SK-N-SH (cell line): ENCODE measurements at regions not wholly inside any gene's neighbourhood (a gene's known extent, or its start where the extent isn't known, plus 50 kb on each side); places are given as distances from the start of the nearest gene placed in this dataset.

Source experiments
- CTCF ChIA-PET: fragments of 300-600, 350-600 bp; formaldehyde crosslinking; extraction: SDS; loops from one replicate; lab custom pipeline; 2021; lab: Yijun Ruan, JAX
- POLR2A ChIA-PET: fragments of 350-600 bp; sonication (Branson Sonifier 250); formaldehyde crosslinking; extraction: SDS; loops from one replicate; lab custom pipeline; 2020; ENCODE audit warnings: antibody characterized with exemption, inconsistent platforms; lab: Yijun Ruan, JAX
- DNase-seq: peaks from one replicate; pipeline ENCODE4 v3.0.0; 2012
- H2AFZ ChIP-seq: fragments of 200-600 bp; sonication (generic); 2 replicates; pipeline ENCODE4 v1.8.1; 2016; ENCODE audit warnings: antibody characterized with exemption, mild to moderate bottlenecking, low read depth
- H3F3A ChIP-seq: fragments of 200-600 bp; sonication (generic); replicated peaks from 2 replicates; pipeline ENCODE3; 2016; ENCODE audit warnings: antibody characterized with exemption, mild to moderate bottlenecking; ENCODE audit not compliant: insufficient read depth
- H3K27ac ChIP-seq, 2 experiments: fragments of 200-500 bp in 1 of 2; fragments of 200-600 bp in 1 of 2; sonication (Bioruptor generic) in 1 of 2; sonication (generic), shearing (Covaris generic) in 1 of 2; 2 replicates each; pipeline versions ENCODE4 v1.5.1 to v1.6.1; 2014 to 2016; ENCODE audit warnings: low read depth in 2 of 2, inconsistent platforms in 1 of 2, low read length in 1 of 2, mild to moderate bottlenecking in 1 of 2, mixed read lengths in 1 of 2
- H3K27me3 ChIP-seq: fragments of 200-600 bp; sonication (generic), shearing (Covaris generic); 2 replicates; pipeline ENCODE4 v1.6.1; 2016; ENCODE audit warnings: mixed run types; ENCODE audit not compliant: insufficient read depth
- H3K36me3 ChIP-seq, 2 experiments: fragments of 200-500 bp in 1 of 2; fragments of 200-600 bp in 1 of 2; sonication (Bioruptor generic) in 1 of 2; sonication (generic) in 1 of 2; replicated peaks in 1 of 2; 2 replicates each; pipeline versions ENCODE3 to v1.5.1; 2014 to 2016; ENCODE audit warnings: low read length in 1 of 2, mild to moderate bottlenecking in 1 of 2; ENCODE audit not compliant: insufficient read depth in 2 of 2, control insufficient read depth in 1 of 2
- H3K4me1 ChIP-seq, 2 experiments: fragments of 200-500 bp in 1 of 2; fragments of 200-600 bp in 1 of 2; sonication (Bioruptor generic) in 1 of 2; sonication (generic), shearing (Covaris generic) in 1 of 2; 2 replicates each; pipeline versions ENCODE4 v1.5.1 to v1.6.1; 2014 to 2016; ENCODE audit warnings: low read depth in 1 of 2, low read length in 1 of 2, mixed run types in 1 of 2; ENCODE audit not compliant: insufficient read depth in 2 of 2, control insufficient read depth in 1 of 2
- H3K4me2 ChIP-seq: fragments of 200-600 bp; sonication (generic), shearing (Covaris generic); 2 replicates; pipeline ENCODE4 v1.6.1; 2017; ENCODE audit warnings: mixed run types
- H3K4me3 ChIP-seq, 2 experiments: fragments of 200-500 bp in 1 of 2; fragments of 200-600 bp in 1 of 2; sonication (Bioruptor generic) in 1 of 2; sonication (generic), shearing (Covaris generic) in 1 of 2; 2 replicates each; pipeline versions ENCODE4 v1.5.1 to v1.8.1; 2014 to 2016; ENCODE audit warnings: low read depth in 2 of 2, inconsistent platforms in 1 of 2, low read length in 1 of 2, mild to moderate bottlenecking in 1 of 2, mixed read lengths in 1 of 2, moderate library complexity in 1 of 2
- H3K79me2 ChIP-seq: fragments of 200-600 bp; sonication (generic); 2 replicates; pipeline ENCODE4 v1.8.1; 2017; ENCODE audit warnings: mild to moderate bottlenecking; ENCODE audit not compliant: insufficient read depth
- H3K9ac ChIP-seq: fragments of 200-600 bp; sonication (generic); 2 replicates; pipeline ENCODE4 v1.6.1; 2017; ENCODE audit warnings: mixed run types
- H3K9me2 ChIP-seq: fragments of 200-600 bp; sonication (generic); 2 replicates; pipeline ENCODE4 v1.6.1; 2017; ENCODE audit warnings: mixed run types
- H3K9me3 ChIP-seq: fragments of 200-600 bp; sonication (generic); 2 replicates; pipeline ENCODE4 v1.6.1; 2017; ENCODE audit warnings: mixed run types, mild to moderate bottlenecking, moderate library complexity
- H4K20me1 ChIP-seq: fragments of 200-600 bp; sonication (generic); 2 replicates; pipeline ENCODE4 v1.6.1; 2017; ENCODE audit warnings: mild to moderate bottlenecking, mixed run types; ENCODE audit not compliant: insufficient read depth
- CHD2 ChIP-seq: fragments of 150-350 bp; IDR thresholded peaks from 2 replicates; pipeline ENCODE4 v1.6.1; 2018; ENCODE audit warnings: low read length; ENCODE audit not compliant: partially characterized antibody
- ELF1 ChIP-seq: IDR thresholded peaks from 2 replicates; pipeline ENCODE4 v1.4.0; 2012
- FOSL2 ChIP-seq: IDR thresholded peaks from 2 replicates; pipeline ENCODE4 v1.4.0; 2012; ENCODE audit warnings: low read depth, mild to moderate bottlenecking, moderate library complexity, borderline replicate concordance
- NFIC ChIP-seq: IDR thresholded peaks from 2 replicates; pipeline ENCODE4 v1.4.0; 2012; ENCODE audit warnings: borderline replicate concordance
- POLR2AphosphoS5 ChIP-seq: IDR thresholded peaks from 2 replicates; pipeline ENCODE4 v1.6.1; 2012; ENCODE audit warnings: low read depth, low read length
- RAD21 ChIP-seq: IDR thresholded peaks from 2 replicates; pipeline ENCODE4 v1.6.1; 2012; ENCODE audit warnings: mild to moderate bottlenecking, low read length
- RCOR1 ChIP-seq: fragments of 150-350 bp; IDR thresholded peaks from 2 replicates; pipeline ENCODE4 v1.6.1; 2017; ENCODE audit warnings: antibody characterized with exemption, low read length
- RFX5 ChIP-seq: IDR thresholded peaks from 2 replicates; pipeline ENCODE4 v1.6.1; 2012; ENCODE audit warnings: mild to moderate bottlenecking, improper control_type of control experiment, low read length
- RXRA ChIP-seq: IDR thresholded peaks from 2 replicates; pipeline ENCODE4 v1.4.0; 2012; ENCODE audit warnings: low read depth, mild to moderate bottlenecking, borderline replicate concordance
- SIN3A ChIP-seq: IDR thresholded peaks from 2 replicates; pipeline ENCODE4 v1.6.1; 2012; ENCODE audit warnings: low read depth, mild to moderate bottlenecking, low read length, moderate library complexity, borderline replicate concordance
- SMC3 ChIP-seq: IDR thresholded peaks from 2 replicates; pipeline ENCODE4 v1.6.1; 2012; ENCODE audit warnings: low read depth, low read length, improper control_type of control experiment
- TAF1 ChIP-seq: IDR thresholded peaks from 2 replicates; pipeline ENCODE4 v1.6.1; 2012; ENCODE audit warnings: low read depth, mild to moderate bottlenecking, low read length, moderate library complexity, borderline replicate concordance
- TCF12 ChIP-seq: IDR thresholded peaks from 2 replicates; pipeline ENCODE4 v1.4.0; 2012
- TEAD4 ChIP-seq: IDR thresholded peaks from 2 replicates; pipeline ENCODE4 v1.4.0; 2012; ENCODE audit warnings: mild to moderate bottlenecking, borderline replicate concordance; ENCODE audit not compliant: insufficient read depth
- YY1 ChIP-seq: IDR thresholded peaks from 2 replicates; pipeline ENCODE4 v1.4.0; 2012; ENCODE audit warnings: low read depth, mild to moderate bottlenecking
- WGBS: methylation state at CpG from one replicate; pipeline ENCODE4 v1.1.6; 2017; ENCODE audit warnings: low lambda C conversion rate; 5-methylcytosine and 5-hydroxymethylcytosine counted together
- TF ChIP-seq, protein P1 (sequence below): fragments of 150-350 bp; IDR thresholded peaks from 2 replicates; pipeline ENCODE4 v1.6.1; 2016; ENCODE audit warnings: mild to moderate bottlenecking, low read depth, low read length
- TF ChIP-seq, protein P2 (sequence below): IDR thresholded peaks from 2 replicates; pipeline ENCODE4 v1.6.1; 2012; ENCODE audit warnings: mild to moderate bottlenecking, low read depth, low read length, moderate library complexity

DNA sequence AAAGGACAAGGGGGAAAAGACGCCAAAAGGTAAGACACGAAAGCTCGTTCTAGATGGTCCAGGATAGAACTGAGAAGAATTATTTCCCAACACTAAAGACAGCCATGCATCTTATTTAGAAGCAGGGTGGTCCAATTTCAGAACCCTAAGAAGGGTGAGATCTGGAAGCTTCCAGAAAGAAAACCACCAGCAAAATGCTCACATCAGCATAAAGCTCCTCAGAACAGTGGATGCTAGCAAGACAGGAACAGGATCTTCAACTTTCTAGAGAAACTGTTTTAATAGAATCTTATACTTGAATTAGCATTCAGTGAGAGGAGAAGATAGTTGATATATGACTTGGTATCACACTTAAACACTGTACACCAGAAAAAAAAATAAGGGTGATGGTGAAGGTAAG is 101.5 kb downstream of the ZFP64 start:
- ChIA-PET CTCF (interaction anchor here (1.0 to 1.2 kb wide), 2 partner anchors 38 to 450 kb away, joined by 3 read pairs; no protein-coding TSS in a partner anchor), POLR2A (no interaction called here)
- Histone ChIP-seq H2AFZ (no peak overlapping the region), H3K9ac (no peak overlapping the region), H3K27me3 (no peaks in the 10 kb centered on the region), H3K4me3 (no peak overlapping the region), H3K79me2 (no peaks in the 10 kb centered on the region), H4K20me1 (no peaks in the 10 kb centered on the region), H3F3A (no peaks in the 10 kb centered on the region), H3K36me3 (peaks cover 0 to 10% of the 10 kb centered on the region in 2 experiments), H3K4me1 (no peaks in the 10 kb centered on the region), H3K4me2 (no peak overlapping the region), H3K9me2 (no peaks in the 10 kb centered on the region), H3K27ac (no peak overlapping the region), H3K9me3 (peaks cover 7% of the 10 kb centered on the region; the same call in 1 of the 2 replicates)
- TF ChIP-seq YY1: no peak
- TF ChIP-seq NFIC: no peak
- no peak for TF ChIP-seq RXRA
- no peak for TF ChIP-seq FOSL2
- TF ChIP-seq TCF12: no peak
- no peak for TF ChIP-seq TAF1
- TF ChIP-seq CHD2: no peak
- no peak for TF ChIP-seq RAD21
- TF ChIP-seq SIN3A: no peak
- TF ChIP-seq RFX5: no peak
- DNase-seq: no peak
- 96% methylated on average over 3 of the region's 3 CpGs for WGBS

DNA sequence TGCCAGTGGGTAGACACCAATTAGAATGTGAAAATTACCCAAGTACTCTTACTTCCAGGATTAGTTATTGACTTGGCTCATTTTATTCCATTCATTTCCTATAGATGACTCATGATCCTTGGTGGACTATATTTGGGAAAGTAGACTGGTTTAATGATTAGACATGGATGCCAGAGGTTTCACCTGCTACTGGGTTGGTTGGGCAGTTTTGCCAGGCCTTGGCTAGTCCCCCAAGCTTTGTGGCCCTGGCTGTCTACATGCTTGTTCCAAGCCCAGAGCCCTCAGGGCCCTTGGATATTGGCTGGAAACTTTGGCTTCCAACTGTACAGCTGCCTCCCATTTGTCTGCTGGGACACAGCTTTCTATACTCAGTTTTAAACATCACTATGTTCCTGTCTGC is 104.1 kb downstream of the ZFP64 start:
- Histone ChIP-seq H3K4me3 (no peak overlapping the region), H3K36me3 (peaks cover 0 to 10% of the 10 kb centered on the region in 2 experiments), H3K9ac (no peak overlapping the region), H3K9me2 (no peaks in the 10 kb centered on the region), H3K79me2 (no peaks in the 10 kb centered on the region), H3K4me2 (no peak overlapping the region), H3K27me3 (no peaks in the 10 kb centered on the region), H2AFZ (no peak overlapping the region), H3K4me1 (no peaks in the 10 kb centered on the region; a peak in 1 of 4 replicates), H3K9me3 (peaks cover 7% of the 10 kb centered on the region; the same call in 1 of the 2 replicates), H3F3A (no peaks in the 10 kb centered on the region), H4K20me1 (no peaks in the 10 kb centered on the region), H3K27ac (no peak overlapping the region)
- CTCF ChIA-PET: interaction anchor here (0.7 to 1.4 kb wide), 3 partner anchors 12 to 716 kb away, joined by 3 read pairs; no protein-coding TSS in a partner anchor
- POLR2A ChIA-PET: no interaction called here
- no peak for DNase-seq
- TF ChIP-seq ELF1 (no peak), SMC3 (no peak), FOSL2 (no peak), RFX5 (no peak), TAF1 (no peak), RCOR1 (no peak), POLR2AphosphoS5 (no peak), TEAD4 (no peak), SIN3A (no peak), RAD21 (no peak), RXRA (no peak)
- TF ChIP-seq, protein P1, sequence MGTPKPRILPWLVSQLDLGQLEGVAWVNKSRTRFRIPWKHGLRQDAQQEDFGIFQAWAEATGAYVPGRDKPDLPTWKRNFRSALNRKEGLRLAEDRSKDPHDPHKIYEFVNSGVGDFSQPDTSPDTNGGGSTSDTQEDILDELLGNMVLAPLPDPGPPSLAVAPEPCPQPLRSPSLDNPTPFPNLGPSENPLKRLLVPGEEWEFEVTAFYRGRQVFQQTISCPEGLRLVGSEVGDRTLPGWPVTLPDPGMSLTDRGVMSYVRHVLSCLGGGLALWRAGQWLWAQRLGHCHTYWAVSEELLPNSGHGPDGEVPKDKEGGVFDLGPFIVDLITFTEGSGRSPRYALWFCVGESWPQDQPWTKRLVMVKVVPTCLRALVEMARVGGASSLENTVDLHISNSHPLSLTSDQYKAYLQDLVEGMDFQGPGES: no peak
- TF ChIP-seq, protein P2, sequence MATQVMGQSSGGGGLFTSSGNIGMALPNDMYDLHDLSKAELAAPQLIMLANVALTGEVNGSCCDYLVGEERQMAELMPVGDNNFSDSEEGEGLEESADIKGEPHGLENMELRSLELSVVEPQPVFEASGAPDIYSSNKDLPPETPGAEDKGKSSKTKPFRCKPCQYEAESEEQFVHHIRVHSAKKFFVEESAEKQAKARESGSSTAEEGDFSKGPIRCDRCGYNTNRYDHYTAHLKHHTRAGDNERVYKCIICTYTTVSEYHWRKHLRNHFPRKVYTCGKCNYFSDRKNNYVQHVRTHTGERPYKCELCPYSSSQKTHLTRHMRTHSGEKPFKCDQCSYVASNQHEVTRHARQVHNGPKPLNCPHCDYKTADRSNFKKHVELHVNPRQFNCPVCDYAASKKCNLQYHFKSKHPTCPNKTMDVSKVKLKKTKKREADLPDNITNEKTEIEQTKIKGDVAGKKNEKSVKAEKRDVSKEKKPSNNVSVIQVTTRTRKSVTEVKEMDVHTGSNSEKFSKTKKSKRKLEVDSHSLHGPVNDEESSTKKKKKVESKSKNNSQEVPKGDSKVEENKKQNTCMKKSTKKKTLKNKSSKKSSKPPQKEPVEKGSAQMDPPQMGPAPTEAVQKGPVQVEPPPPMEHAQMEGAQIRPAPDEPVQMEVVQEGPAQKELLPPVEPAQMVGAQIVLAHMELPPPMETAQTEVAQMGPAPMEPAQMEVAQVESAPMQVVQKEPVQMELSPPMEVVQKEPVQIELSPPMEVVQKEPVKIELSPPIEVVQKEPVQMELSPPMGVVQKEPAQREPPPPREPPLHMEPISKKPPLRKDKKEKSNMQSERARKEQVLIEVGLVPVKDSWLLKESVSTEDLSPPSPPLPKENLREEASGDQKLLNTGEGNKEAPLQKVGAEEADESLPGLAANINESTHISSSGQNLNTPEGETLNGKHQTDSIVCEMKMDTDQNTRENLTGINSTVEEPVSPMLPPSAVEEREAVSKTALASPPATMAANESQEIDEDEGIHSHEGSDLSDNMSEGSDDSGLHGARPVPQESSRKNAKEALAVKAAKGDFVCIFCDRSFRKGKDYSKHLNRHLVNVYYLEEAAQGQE: no peak
